ENCODE measurements at regions not wholly inside any gene's neighbourhood (a gene's known extent, or its start where the extent isn't known, plus 50 kb on each side); places are given as distances from the start of the nearest gene placed in this dataset.

DNA sequence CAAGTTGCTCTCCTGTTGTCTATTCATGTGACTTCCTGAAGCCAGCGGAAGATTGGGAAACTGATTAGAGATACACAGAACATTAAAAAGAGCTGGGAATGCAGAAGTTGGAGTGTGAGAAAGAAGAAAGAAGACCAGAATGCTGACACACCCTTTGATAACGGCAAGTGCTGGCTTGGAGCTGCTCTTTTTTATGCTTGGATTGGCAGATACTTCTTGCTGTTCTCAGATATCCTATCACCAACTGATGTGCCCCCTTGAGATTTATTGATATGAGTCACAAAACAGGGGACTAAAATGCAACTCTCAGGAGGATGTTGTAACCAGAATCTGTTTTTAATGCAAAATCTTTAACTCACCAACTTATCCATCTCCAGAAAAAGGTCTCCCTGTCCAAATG, 56.0 kb upstream of the ASTN2 start:
- no peaks in the 10 kb centered on the region for H3F3A ChIP-seq (ENCODE audit: insufficient read depth, low read length)
- no peak overlapping the region for H3K27ac ChIP-seq (ENCODE audit: low read length)
- no peak overlapping the region for H3K4me2 ChIP-seq (ENCODE audit: low read depth, low read length)
- no peak for DNase-seq
- TF ChIP-seq EZH2 (optimal IDR thresholded peaks at IDR 0.05; ENCODE audit: low read depth, low read length) (no peak), CTCF (IDR thresholded peaks at IDR 0.05; ENCODE audit: low read length) (no peak), EZH2phosphoT487 (IDR thresholded peaks at IDR 0.05; ENCODE audit: low read length) (no peak)
- no peaks in the 10 kb centered on the region for H3K27me3 ChIP-seq (replicated peaks; ENCODE audit: insufficient read depth, low read length)
- H3K9me3 ChIP-seq (replicated peaks; ENCODE audit: insufficient read depth, low read length), result no peaks in the 10 kb centered on the region
- H2AFZ ChIP-seq (ENCODE audit: low read length), result no peak overlapping the region
- no peaks in the 10 kb centered on the region for H3K9me2 ChIP-seq (replicated peaks; ENCODE audit: insufficient read depth, low read length)
- H3K9ac ChIP-seq (ENCODE audit: low read length), result no peak overlapping the region
- H3K79me2 ChIP-seq (ENCODE audit: low read length), result no peaks in the 10 kb centered on the region
- H3K4me1 ChIP-seq (ENCODE audit: low read length), result no peaks in the 10 kb centered on the region
- no peaks in the 10 kb centered on the region for H4K20me1 ChIP-seq (ENCODE audit: insufficient read depth, low read length)
- H3K4me3 ChIP-seq (ENCODE audit: low read length), result no peak overlapping the region
- no peaks in the 10 kb centered on the region for H3K36me3 ChIP-seq (replicated peaks; ENCODE audit: insufficient read depth, low read length)

- Histone ChIP-seq H4K20me1 (ENCODE audit: insufficient read depth, low read length) (no peaks in the 10 kb centered on the region), H3K9me3 (replicated peaks; ENCODE audit: insufficient read depth, low read length) (no peaks in the 10 kb centered on the region), H3K79me2 (ENCODE audit: low read length) (no peaks in the 10 kb centered on the region), H3K4me2 (ENCODE audit: low read depth, low read length) (no peak overlapping the region), H3K27ac (ENCODE audit: low read length) (no peak overlapping the region), H3F3A (ENCODE audit: insufficient read depth, low read length) (no peaks in the 10 kb centered on the region), H3K36me3 (replicated peaks; ENCODE audit: insufficient read depth, low read length) (no peaks in the 10 kb centered on the region), H3K4me3 (ENCODE audit: low read length) (no peak overlapping the region), H3K27me3 (replicated peaks; ENCODE audit: insufficient read depth, low read length) (no peaks in the 10 kb centered on the region), H3K9ac (ENCODE audit: low read length) (no peak overlapping the region), H3K4me1 (ENCODE audit: low read length) (no peaks in the 10 kb centered on the region), H2AFZ (ENCODE audit: low read length) (no peak overlapping the region), H3K9me2 (replicated peaks; ENCODE audit: insufficient read depth, low read length) (no peaks in the 10 kb centered on the region)
- TF ChIP-seq EZH2 (optimal IDR thresholded peaks at IDR 0.05; ENCODE audit: low read depth, low read length) (no peak), CTCF (IDR thresholded peaks at IDR 0.05; ENCODE audit: low read length) (no peak), EZH2phosphoT487 (IDR thresholded peaks at IDR 0.05; ENCODE audit: low read length) (no peak)
- DNase-seq, result no peak
These were observed 55.6 kb upstream of the ASTN2 start for GRCh38 chr9:117470455-117470854.

DNA sequence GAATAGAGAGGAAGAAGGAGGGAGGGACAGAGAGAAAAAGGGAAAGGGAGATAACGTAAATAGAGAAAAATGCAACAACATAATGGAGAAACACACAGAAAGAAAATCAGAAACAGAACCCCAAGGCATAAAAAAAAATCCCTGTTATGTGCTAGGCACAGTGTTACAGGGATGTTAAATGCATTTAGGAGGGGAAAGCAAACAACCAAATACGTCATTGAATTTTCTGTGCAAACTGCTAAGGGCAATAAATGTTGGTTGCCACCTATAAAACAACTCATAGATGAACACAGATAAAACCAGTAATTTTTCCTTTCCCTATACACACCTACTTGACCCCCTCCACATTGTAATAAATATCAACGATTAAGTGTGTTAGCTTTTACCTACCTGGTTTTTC, 51.3 kb upstream of the ASTN2 start:
- no peak overlapping the region for H3K4me2 ChIP-seq (ENCODE audit: low read depth, low read length)
- no peaks in the 10 kb centered on the region for H3K79me2 ChIP-seq (ENCODE audit: low read length)
- DNase-seq, result no peak
- H3K4me1 ChIP-seq (ENCODE audit: low read length), result no peaks in the 10 kb centered on the region
- H3K27me3 ChIP-seq (replicated peaks; ENCODE audit: insufficient read depth, low read length), result no peaks in the 10 kb centered on the region
- no peaks in the 10 kb centered on the region for H3K9me2 ChIP-seq (replicated peaks; ENCODE audit: insufficient read depth, low read length)
- no peak overlapping the region for H3K4me3 ChIP-seq (ENCODE audit: low read length)
- H3K9me3 ChIP-seq (replicated peaks; ENCODE audit: insufficient read depth, low read length), result no peaks in the 10 kb centered on the region
- no peak for TF ChIP-seq EZH2phosphoT487 (IDR thresholded peaks at IDR 0.05; ENCODE audit: low read length)
- TF ChIP-seq CTCF (IDR thresholded peaks at IDR 0.05; ENCODE audit: low read length), result no peak
- no peak for TF ChIP-seq EZH2 (optimal IDR thresholded peaks at IDR 0.05; ENCODE audit: low read depth, low read length)
- H3K36me3 ChIP-seq (replicated peaks; ENCODE audit: insufficient read depth, low read length), result no peaks in the 10 kb centered on the region
- no peaks in the 10 kb centered on the region for H3F3A ChIP-seq (ENCODE audit: insufficient read depth, low read length)
- H4K20me1 ChIP-seq (ENCODE audit: insufficient read depth, low read length), result no peaks in the 10 kb centered on the region
- H3K27ac ChIP-seq (ENCODE audit: low read length), result no peak overlapping the region
- no peak overlapping the region for H3K9ac ChIP-seq (ENCODE audit: low read length)
- no peak overlapping the region for H2AFZ ChIP-seq (ENCODE audit: low read length)

All from MM.1S (cell line).